Fibroblast of mammary gland (primary cell): ENCODE measurements at regions not wholly inside any gene's neighbourhood (a gene's known extent, or its start where the extent isn't known, plus 50 kb on each side); places are given as distances from the start of the nearest gene placed in this dataset.

ENCODE experiments used
- DNase-seq: peaks from one replicate; pipeline ENCODE4 v3.0.0-alpha.2; 2010; ENCODE audit warnings: low read depth
- H3K4me3 ChIP-seq: 2 replicates; pipeline ENCODE4 v1.5.1; 2011; ENCODE audit warnings: low read depth, mild to moderate bottlenecking, low read length, moderate library complexity; ENCODE audit not compliant: control insufficient read depth
- CTCF ChIP-seq: conservative IDR thresholded peaks from 2 replicates; pipeline ENCODE4 v1.5.1; 2011; ENCODE audit warnings: low read depth, low read length, inconsistent platforms; ENCODE audit not compliant: control insufficient read depth, insufficient read depth

- no peak overlapping the region for H3K4me3 ChIP-seq
- DNase-seq: no peak
- TF ChIP-seq CTCF: no peak
Observed at GRCh38 chr20:48302844-48303542, 517.7 kb upstream of the SULF2 start.

DNA sequence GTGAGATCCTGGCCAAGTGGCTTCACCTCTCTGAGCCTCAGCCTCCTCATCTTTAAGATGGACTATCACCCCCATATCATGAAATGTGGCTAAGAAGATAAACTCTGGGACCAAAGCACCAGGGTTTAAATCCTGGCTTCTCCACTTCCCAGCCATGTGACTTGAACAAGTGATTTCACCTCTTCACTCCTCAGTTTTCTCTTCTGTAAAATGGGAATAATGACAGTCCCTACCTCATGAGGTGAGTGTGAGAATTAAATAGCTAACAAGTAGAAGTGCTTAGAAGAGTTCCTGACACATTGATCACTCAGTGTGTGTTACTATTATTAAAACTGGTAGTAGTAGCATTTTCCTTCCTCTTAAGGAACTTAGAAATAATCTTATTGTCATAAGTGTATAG, 516.9 kb upstream of the SULF2 start:
- no peak for DNase-seq
- no peak for TF ChIP-seq CTCF
- no peak overlapping the region for H3K4me3 ChIP-seq

- H3K4me3 ChIP-seq: no peak overlapping the region
- DNase-seq: no peak
- no peak for TF ChIP-seq CTCF
Observed at GRCh38 chr20:48301189-48301588, 515.9 kb upstream of the SULF2 start.

DNA sequence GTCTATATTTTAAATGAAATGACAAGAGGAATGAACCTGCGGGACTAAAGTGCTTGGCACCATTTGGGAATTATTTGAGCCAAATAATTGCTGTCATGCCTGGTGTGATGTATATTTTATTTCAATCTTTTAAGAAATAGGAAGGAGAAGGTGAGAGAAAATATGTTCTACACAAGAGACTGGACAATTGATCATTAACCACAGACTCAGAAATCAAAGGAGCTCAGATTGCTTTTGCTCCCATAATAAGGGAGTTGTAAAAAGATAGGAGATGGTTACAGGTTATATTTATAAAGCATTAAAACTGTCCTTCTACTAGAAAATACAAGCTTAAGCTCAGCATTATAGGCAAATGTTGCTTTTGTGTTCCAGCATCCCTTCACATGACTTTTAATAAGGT, 515.2 kb upstream of the SULF2 start:
- DNase-seq: no peak
- no peak overlapping the region for H3K4me3 ChIP-seq
- TF ChIP-seq CTCF: no peak

DNA sequence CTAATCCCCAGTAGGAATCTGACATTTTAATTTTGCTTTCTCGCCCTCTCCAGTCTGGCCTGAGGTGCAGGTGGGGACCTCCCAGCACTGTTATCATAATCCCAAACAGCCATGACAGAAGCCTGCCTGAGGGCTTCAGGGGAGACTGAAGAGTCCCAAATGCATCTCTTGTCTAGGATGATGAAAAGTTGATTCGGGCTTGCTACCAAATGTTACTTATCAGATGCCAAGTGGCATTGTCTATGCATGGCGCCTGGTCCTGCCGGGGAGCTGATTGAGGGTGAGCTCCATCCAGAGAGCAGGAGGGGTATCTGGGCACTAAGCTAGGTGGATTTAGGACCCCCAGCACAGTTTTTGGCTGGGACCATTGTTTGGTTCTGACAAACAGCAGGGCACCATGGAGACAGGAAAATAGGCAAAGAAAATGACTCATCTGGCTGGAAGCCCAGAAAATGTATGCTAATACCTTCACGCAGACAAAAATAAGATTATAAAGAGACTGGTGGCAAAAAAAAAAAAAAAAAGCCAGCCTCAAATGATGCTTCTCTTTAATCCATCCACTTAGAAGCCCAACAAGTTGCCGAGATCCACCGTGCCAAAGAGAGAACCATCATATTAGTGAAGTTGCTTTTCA, 513.7 kb upstream of the SULF2 start:
- peak; percentile 92 for DNase-seq
- no peak overlapping the region for H3K4me3 ChIP-seq
- no peak for TF ChIP-seq CTCF

DNA sequence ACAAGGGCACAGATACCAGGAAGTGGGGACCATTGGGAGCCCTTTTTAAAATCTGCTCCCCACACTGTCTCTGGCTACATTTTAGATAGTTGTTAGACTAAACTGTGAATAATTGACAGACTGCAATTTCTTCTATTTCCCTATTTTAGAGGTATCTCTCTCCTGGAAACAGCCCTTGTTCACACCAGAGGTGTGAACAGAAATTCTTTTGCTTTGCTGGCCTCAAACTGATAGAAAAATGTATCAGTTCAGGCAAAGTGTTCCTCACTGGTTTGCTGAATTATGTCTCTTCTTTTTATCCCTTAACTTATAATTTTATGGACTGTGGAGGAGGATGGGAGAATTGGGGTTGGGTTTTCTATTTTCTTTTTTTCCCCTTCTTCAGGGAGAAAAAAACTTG, 513.2 kb upstream of the SULF2 start:
- DNase-seq: no peak
- H3K4me3 ChIP-seq: no peak overlapping the region
- TF ChIP-seq CTCF: no peak
